Mammary epithelial cell (primary cell): ENCODE measurements at regions not wholly inside any gene's neighbourhood (a gene's known extent, or its start where the extent isn't known, plus 50 kb on each side); places are given as distances from the start of the nearest gene placed in this dataset.

Experiments
- CTCF ChIP-seq, 2 donors: IDR thresholded peaks in 1 of 2; conservative IDR thresholded peaks in 1 of 2; 2 replicates each; pipeline ENCODE4 v1.5.1; 2011 to 2012; ENCODE audit warnings: inconsistent platforms in 2 of 2, low read length in 2 of 2, mild to moderate bottlenecking in 2 of 2, control low read depth in 1 of 2, low read depth in 1 of 2; ENCODE audit not compliant: insufficient read depth in 1 of 2; ENCODE audit errors: extremely low read depth in 1 of 2
- EZH2 ChIP-seq: IDR thresholded peaks from 2 replicates; pipeline ENCODE4 v1.6.1; 2012; ENCODE audit warnings: low read length, inconsistent platforms, borderline replicate concordance

DNA sequence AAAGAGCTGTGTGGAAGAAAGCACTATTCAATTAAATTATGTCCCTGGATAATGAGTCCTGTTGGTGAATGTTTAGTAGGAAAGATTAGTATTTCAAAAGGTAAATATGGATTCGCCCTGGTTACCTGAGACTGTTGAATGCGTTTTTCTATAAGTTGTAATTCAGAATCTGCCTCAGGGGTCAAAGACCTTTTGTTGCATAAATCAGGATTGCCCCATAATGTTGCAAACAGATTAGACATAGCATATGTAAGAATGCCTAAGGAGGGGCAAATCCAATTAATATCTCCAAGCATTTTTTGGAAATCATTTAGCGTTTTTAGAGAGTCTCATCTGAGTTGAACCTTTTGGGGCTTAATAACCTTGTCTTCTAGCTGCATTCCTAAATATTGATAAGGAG, 70.1 kb upstream of the ARL4D start:
- TF ChIP-seq CTCF (conservative IDR thresholded peaks at IDR 0.05 in 1 of 2, IDR thresholded peaks at IDR 0.05 in 1 of 2; ENCODE audit: extremely low read depth in 1 of 2, insufficient read depth in 1 of 2, low read depth in 1 of 2, low read length in 2 of 2) (no peak), EZH2 (no peak)
